ENCODE measurements at regions not wholly inside any gene's neighbourhood (a gene's known extent, or its start where the extent isn't known, plus 50 kb on each side); places are given as distances from the start of the nearest gene placed in this dataset.

- Histone ChIP-seq H3K36me3 (ENCODE audit: control insufficient read depth in 4 of 4, insufficient read depth in 4 of 4, low read length in 4 of 4) (no peaks in the 10 kb centered on the region), H3K4me3 (no peak overlapping the region), H3K27ac (ENCODE audit: low read depth in 1 of 2, low read length in 1 of 2) (no peak overlapping the region), H3K9me3 (ENCODE audit: control insufficient read depth in 4 of 4, insufficient read depth in 3 of 4, low read length in 3 of 4) (no peaks in the 10 kb centered on the region), H3K9ac (ENCODE audit: insufficient read depth in 1 of 2, low read length in 2 of 2) (no peak overlapping the region), H3K4me1 (ENCODE audit: control insufficient read depth in 5 of 5, insufficient read depth in 5 of 5, low read length in 5 of 5) (no peaks in the 10 kb centered on the region), H3K27me3 (ENCODE audit: control insufficient read depth in 3 of 3, insufficient read depth in 3 of 3, low read length in 2 of 3) (no peaks in the 10 kb centered on the region)
- ATAC-seq (ENCODE audit: insufficient read depth, low FRiP score) (peak; percentile 39), DNase-seq (no peak)
- TF ChIP-seq CTCF (IDR thresholded peaks at IDR 0.05; ENCODE audit: control extremely low read depth, extremely low read depth): no peak
- WGBS, 2 donors: 60 to 79% methylated on average over 2 of the region's 2 CpGs
Measured at GRCh38 chr5:68505917-68506860, 290.6 kb downstream of the PIK3R1 start.

- WGBS, 2 donors: 85 to 94% methylated on average over 4 of the region's 4 CpGs
- Histone ChIP-seq H3K27ac (ENCODE audit: low read depth in 1 of 2, low read length in 1 of 2) (no peak overlapping the region), H3K36me3 (ENCODE audit: control insufficient read depth in 4 of 4, insufficient read depth in 4 of 4, low read length in 4 of 4) (no peaks in the 10 kb centered on the region), H3K9me3 (ENCODE audit: control insufficient read depth in 4 of 4, insufficient read depth in 3 of 4, low read length in 3 of 4) (peaks cover 0 to 3% (median 0%) of the 10 kb centered on the region in 4 donors), H3K4me1 (ENCODE audit: control insufficient read depth in 5 of 5, insufficient read depth in 5 of 5, low read length in 5 of 5) (peaks cover 0 to 2% (median 0%) of the 10 kb centered on the region in 5 donors), H3K4me3 (no peak overlapping the region), H3K9ac (ENCODE audit: insufficient read depth in 1 of 2, low read length in 2 of 2) (no peak overlapping the region), H3K27me3 (ENCODE audit: control insufficient read depth in 3 of 3, insufficient read depth in 3 of 3, low read length in 2 of 3) (no peaks in the 10 kb centered on the region)
- DNase-seq: no peak
- ATAC-seq (ENCODE audit: insufficient read depth, low FRiP score): no peak
- TF ChIP-seq CTCF (IDR thresholded peaks at IDR 0.05; ENCODE audit: control extremely low read depth, extremely low read depth): no peak
Measured at GRCh38 chr5:68515514-68515913, 300.0 kb downstream of the PIK3R1 start.

- peaks cover 0 to 5% (median 0%) of the 10 kb centered on the region in 5 donors for H3K4me1 ChIP-seq (ENCODE audit: control insufficient read depth in 5 of 5, insufficient read depth in 5 of 5, low read length in 5 of 5)
- H3K36me3 ChIP-seq (ENCODE audit: control insufficient read depth in 4 of 4, insufficient read depth in 4 of 4, low read length in 4 of 4): no peaks in the 10 kb centered on the region
- H3K27me3 ChIP-seq (ENCODE audit: control insufficient read depth in 3 of 3, insufficient read depth in 3 of 3, low read length in 2 of 3): no peaks in the 10 kb centered on the region
- TF ChIP-seq CTCF (IDR thresholded peaks at IDR 0.05; ENCODE audit: control extremely low read depth, extremely low read depth): no peak
- WGBS, 2 donors: 84 to 90% methylated on average over 4 of the region's 4 CpGs
- H3K9me3 ChIP-seq (ENCODE audit: control insufficient read depth in 4 of 4, insufficient read depth in 3 of 4, low read length in 3 of 4): peaks cover 0 to 3% (median 0%) of the 10 kb centered on the region in 4 donors
- no peak for ATAC-seq (ENCODE audit: insufficient read depth, low FRiP score)
- H3K27ac ChIP-seq (ENCODE audit: low read depth in 1 of 2, low read length in 1 of 2): no peak overlapping the region
- no peak overlapping the region for H3K4me3 ChIP-seq
- no peak overlapping the region for H3K9ac ChIP-seq (ENCODE audit: insufficient read depth in 1 of 2, low read length in 2 of 2)
- no peak for DNase-seq
Measured at GRCh38 chr5:68518286-68518685, 302.7 kb downstream of the PIK3R1 start.

Data from lung (tissue), 11 donors.